ENCODE measurements at regions not wholly inside any gene's neighbourhood (a gene's known extent, or its start where the extent isn't known, plus 50 kb on each side); places are given as distances from the start of the nearest gene placed in this dataset.
A peak's percentile ranks its signal among the peaks of the same experiment; 100 is the strongest.

- no peak for TF ChIP-seq CTCF (IDR thresholded peaks at IDR 0.05)
- H3K27ac ChIP-seq: no peak overlapping the region
- peaks cover 12 to 28% of the 10 kb centered on the region in 2 donors for H3K4me1 ChIP-seq (ENCODE audit: control insufficient read depth in 1 of 2, low read depth in 2 of 2)
- no peak overlapping the region for H3K4me3 ChIP-seq
- H3K36me3 ChIP-seq: no peaks in the 10 kb centered on the region
- no peaks in the 10 kb centered on the region for H3K9me3 ChIP-seq
- no peaks in the 10 kb centered on the region for H3K27me3 ChIP-seq (replicated peaks; ENCODE audit: insufficient read depth)
- DNase-seq (ENCODE audit: low spot score) (no peak), ATAC-seq (ENCODE audit: insufficient number of reproducible peaks, low FRiP score, low read depth) (no peak)
Observed at GRCh38 chr2:8168022-8168717, 513.7 kb upstream of the ID2 start.

GRCh38 chr2:8168876-8169424 lies 512.9 kb upstream of the ID2 start:
- Histone ChIP-seq H3K36me3 (no peaks in the 10 kb centered on the region), H3K4me1 (ENCODE audit: control insufficient read depth in 1 of 2, low read depth in 2 of 2) (peaks cover 12 to 35% of the 10 kb centered on the region in 2 donors), H3K27me3 (replicated peaks; ENCODE audit: insufficient read depth) (no peaks in the 10 kb centered on the region), H3K27ac (peak overlapping the region; percentile 58 to 75), H3K4me3 (no peak overlapping the region), H3K9me3 (no peaks in the 10 kb centered on the region)
- ATAC-seq (ENCODE audit: insufficient number of reproducible peaks, low FRiP score, low read depth) (no peak), DNase-seq (ENCODE audit: low spot score) (no peak)
- TF ChIP-seq CTCF (IDR thresholded peaks at IDR 0.05): no peak

GRCh38 chr2:8169443-8169842 lies 512.4 kb upstream of the ID2 start:
- Histone ChIP-seq H3K27me3 (replicated peaks; ENCODE audit: insufficient read depth) (no peaks in the 10 kb centered on the region), H3K4me1 (ENCODE audit: control insufficient read depth in 1 of 2, low read depth in 2 of 2) (peaks cover 14 to 39% of the 10 kb centered on the region in 2 donors), H3K9me3 (no peaks in the 10 kb centered on the region), H3K4me3 (no peak overlapping the region), H3K36me3 (no peaks in the 10 kb centered on the region), H3K27ac (peak overlapping the region; percentile 58 to 75)
- no peak for TF ChIP-seq CTCF (IDR thresholded peaks at IDR 0.05)
- no peak for DNase-seq (ENCODE audit: low spot score)
- peak; percentile 33 for ATAC-seq (ENCODE audit: insufficient number of reproducible peaks, low FRiP score, low read depth)

GRCh38 chr2:8170552-8171327 lies 511.1 kb upstream of the ID2 start:
- Histone ChIP-seq H3K27me3 (replicated peaks; ENCODE audit: insufficient read depth) (no peaks in the 10 kb centered on the region), H3K4me1 (ENCODE audit: control insufficient read depth in 1 of 2, low read depth in 2 of 2) (peaks cover 18 to 50% of the 10 kb centered on the region in 2 donors), H3K4me3 (no peak overlapping the region), H3K27ac (no peak overlapping the region), H3K9me3 (no peaks in the 10 kb centered on the region), H3K36me3 (no peaks in the 10 kb centered on the region)
- ATAC-seq (ENCODE audit: insufficient number of reproducible peaks, low FRiP score, low read depth) (no peak), DNase-seq (ENCODE audit: low spot score) (no peak)
- no peak for TF ChIP-seq CTCF (IDR thresholded peaks at IDR 0.05)

- Histone ChIP-seq H3K9me3 (no peaks in the 10 kb centered on the region), H3K27me3 (replicated peaks; ENCODE audit: insufficient read depth) (no peaks in the 10 kb centered on the region), H3K36me3 (no peaks in the 10 kb centered on the region), H3K4me3 (no peak overlapping the region), H3K27ac (no peak overlapping the region), H3K4me1 (ENCODE audit: control insufficient read depth in 1 of 2, low read depth in 2 of 2) (peaks cover 18 to 50% of the 10 kb centered on the region in 2 donors)
- DNase-seq (ENCODE audit: low spot score): no peak
- no peak for TF ChIP-seq CTCF (IDR thresholded peaks at IDR 0.05)
- no peak for ATAC-seq (ENCODE audit: insufficient number of reproducible peaks, low FRiP score, low read depth)
Observed at GRCh38 chr2:8171608-8172007, 510.2 kb upstream of the ID2 start.

Data from thoracic aorta (tissue), 2 donors.